GM18873 (cell line): ENCODE measurements at regions not wholly inside any gene's neighbourhood (a gene's known extent, or its start where the extent isn't known, plus 50 kb on each side); places are given as distances from the start of the nearest gene placed in this dataset.
"Not testable (repeated sequence)": the region's sequence is repeated elsewhere in the genome, so short reads cannot be mapped to it uniquely, and the experiment has no call there.

Source experiments
- ATAC-seq: cut with Tn5 transposase; IDR thresholded peaks from one replicate; pipeline ENCODE4 v1.9.1; 2021; ENCODE audit warnings: mild to moderate bottlenecking, moderate library complexity, moderate number of reproducible peaks; ENCODE audit not compliant: unreplicated experiment, low FRiP score

DNA sequence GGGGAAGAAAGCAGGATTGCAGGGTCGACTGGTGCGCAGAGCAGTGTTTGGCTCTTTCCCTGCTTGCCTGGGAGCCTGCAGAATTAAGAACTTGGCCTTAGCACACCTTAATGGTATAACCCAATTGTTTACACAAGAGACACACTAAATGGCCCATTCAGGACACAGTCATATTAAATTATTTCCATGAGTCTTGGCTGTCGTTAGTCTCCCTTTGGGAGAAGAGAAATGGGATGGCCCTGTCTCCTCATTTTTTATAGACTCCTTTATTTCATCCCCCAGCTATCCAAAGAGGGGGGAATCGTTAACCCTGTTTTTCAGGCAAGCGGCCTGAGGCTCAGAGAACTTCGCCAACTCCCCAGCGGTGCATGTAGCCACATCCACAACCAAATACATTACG lies 282.5 kb downstream of the SUCLA2 start:
- no peak for ATAC-seq

DNA sequence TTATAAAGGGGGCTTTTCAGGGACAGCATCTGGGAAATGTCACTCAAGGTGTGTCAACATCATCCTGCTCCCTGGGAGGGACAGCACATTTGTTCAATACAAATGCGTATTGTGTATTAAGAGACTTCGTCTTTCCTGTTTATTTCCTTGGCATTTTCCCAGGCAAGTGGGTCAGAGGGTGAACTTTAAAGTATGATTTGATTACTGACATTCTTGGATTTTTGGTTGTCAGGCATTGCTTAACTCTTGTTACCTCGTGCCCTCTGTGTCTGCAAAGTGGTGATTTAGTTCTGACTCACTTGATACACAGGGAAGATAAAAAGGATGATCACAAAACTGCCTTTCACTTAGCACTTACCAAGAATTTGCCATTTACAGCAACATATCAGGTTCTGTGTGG lies 292.7 kb downstream of the SUCLA2 start:
- no peak for ATAC-seq

DNA sequence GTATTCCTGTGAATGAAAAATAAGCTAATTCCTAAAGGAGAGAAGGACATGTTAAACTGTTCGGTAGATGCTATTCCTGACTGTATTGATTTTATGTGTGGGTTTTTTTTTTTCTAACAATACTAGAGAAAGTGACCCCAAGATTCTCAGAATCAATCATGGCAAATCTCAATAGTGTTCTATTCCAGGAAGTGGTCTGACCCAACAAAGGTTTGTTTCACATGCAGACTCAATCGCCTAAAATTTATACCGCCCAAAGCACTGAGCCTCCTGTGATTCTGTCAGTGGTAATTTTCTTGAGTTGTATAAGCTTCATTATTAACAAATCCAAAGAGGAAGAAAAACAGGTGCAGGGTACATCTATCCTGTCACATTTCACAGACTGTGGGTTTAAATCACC lies 293.7 kb downstream of the SUCLA2 start:
- ATAC-seq: no peak

GRCh38 chr13:47705185-47705584 lies 295.9 kb downstream of the SUCLA2 start:
- no peak for ATAC-seq

DNA sequence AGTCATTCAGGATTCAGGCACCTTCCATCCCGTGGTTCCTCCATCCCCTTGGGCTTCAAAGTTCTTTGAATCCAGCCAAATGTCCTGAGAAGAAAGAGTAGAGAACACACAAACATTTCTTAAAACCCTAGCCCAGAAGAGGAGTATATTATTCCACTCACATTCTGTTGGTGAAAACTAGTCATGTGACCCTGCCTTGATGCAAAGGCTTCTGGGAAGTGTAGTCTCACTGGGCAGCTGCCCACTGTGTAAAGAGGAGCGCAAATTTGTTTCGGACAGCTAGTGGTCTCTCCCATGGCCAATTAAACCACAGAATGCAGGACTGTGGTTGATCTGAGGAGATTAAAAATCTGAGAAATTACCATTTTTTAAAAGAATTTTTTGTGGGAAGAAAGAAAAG lies 304.4 kb downstream of the SUCLA2 start:
- no peak for ATAC-seq

DNA sequence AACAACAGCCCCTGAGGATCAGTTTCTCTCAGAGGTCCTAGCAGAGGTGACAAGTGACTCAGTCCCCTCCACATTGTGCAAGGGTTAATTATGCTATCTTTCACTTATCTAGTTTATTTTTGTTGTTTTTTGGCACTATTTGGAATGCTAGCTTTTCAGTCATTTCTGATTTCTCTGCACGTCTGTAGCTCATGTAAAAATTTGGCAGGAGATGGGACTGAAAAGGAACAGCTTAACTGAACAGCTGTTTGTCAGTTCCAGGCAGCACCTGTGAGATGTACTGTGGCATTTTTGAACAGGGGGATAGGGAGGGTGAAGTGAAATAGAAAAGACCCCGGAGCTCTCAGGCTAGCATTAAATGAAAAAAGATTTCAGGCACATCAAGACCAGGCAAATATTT lies 313.5 kb downstream of the SUCLA2 start:
- ATAC-seq: no peak

GRCh38 chr13:47685156-47685555 lies 315.9 kb downstream of the SUCLA2 start:
- ATAC-seq: not testable (repeated sequence)

DNA sequence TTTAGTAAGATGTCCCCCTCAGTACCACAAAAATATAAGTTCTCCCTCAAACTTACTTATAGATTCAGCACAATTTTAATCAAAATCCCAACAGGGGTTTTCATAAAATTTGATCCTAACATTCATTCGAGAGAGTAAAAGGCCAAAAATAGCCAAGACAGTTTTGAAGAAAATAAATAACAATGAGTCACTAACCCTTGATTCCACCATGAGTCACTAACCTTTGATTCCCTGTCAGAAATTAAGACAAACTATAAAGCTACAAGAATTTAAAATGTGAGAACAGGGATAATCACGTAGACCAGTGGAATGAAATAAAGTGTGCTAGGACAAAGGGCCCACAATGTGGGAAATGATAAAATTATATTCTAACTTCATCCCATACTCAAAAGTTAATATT lies 320.3 kb downstream of the SUCLA2 start:
- no peak for ATAC-seq

GRCh38 chr13:47679401-47679800 lies 321.7 kb downstream of the SUCLA2 start:
- no peak for ATAC-seq

GRCh38 chr13:47678201-47678968 lies 322.7 kb downstream of the SUCLA2 start:
- ATAC-seq: no peak

- ATAC-seq: no peak
Measured at GRCh38 chr13:47675871-47676270, 325.2 kb downstream of the SUCLA2 start.

GRCh38 chr13:47673009-47673850 lies 327.8 kb downstream of the SUCLA2 start:
- ATAC-seq: no peak

DNA sequence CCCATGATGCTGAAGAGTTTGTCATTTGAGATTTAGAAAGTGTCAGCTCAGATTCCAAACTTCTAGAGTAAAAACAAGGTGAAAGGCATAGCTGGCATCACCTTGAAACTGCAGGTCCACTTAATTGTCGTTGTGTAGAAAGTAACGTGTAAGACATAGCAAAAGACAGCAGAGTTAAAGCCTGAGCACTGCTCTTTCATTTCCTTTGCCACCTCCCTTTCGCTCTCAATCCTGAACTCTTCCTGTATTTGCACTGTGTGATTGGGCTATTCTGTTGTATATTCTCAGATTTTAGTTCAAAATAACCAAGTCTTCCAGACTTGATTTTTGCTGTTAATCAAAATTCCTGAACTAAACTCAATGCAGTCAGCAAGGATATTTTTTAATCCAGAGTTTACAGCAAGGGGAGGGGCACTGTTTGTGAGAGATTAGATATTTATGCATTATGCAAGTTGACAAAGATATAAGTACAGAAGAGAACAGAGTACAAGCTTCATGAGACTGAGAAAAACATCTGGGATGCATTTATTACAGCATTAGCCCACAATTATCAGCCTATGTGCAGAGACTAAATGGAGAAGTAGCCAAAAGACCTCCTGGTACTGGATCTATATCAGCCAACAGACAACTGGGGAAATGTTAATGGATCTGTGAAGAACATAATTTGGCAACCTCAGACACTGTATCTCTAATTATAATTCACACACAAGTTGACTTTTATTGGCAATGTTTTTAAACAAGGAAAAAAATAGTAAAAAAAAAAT lies 328.6 kb downstream of the SUCLA2 start:
- ATAC-seq: no peak

DNA sequence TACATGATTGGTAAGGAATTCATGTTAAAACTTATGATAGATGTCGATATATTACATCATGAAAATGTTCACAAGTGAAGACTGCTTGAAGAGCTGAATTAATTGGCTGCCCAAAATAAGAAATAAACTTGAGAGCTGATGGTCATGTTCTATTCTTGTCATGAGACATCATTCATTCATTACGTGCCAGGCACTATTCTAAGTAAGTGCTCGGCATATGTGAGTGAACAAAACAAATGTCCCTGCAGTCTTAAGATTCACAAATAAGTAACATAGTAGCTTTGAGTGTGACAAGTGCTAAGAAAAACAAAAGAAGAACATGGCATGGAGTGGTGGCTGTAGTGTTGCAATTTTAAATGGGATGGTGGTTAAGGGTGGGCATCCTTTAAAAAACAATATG lies 329.3 kb downstream of the SUCLA2 start:
- ATAC-seq: no peak

DNA sequence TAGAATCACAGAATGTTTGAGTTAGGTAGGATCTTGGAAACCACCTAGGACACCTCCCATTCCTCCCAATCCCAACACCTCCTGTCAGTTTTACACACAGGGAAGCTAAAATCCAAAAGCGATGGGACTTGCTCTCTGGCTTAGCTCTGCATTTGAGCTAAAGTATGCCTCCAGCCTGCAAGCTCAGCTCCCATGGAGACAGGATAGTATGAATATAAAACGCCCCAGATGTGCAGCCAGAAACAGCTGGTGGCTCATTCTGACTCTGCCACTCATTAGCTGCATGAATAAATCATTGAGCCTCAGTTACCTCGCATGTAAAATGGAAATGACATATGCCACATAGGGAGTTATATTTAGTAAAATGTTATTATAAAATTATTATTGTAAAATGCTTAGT lies 336.0 kb downstream of the SUCLA2 start:
- ATAC-seq: no peak

- ATAC-seq: no peak
Measured at GRCh38 chr13:47661076-47661475, 340.0 kb downstream of the SUCLA2 start.

GRCh38 chr13:47656651-47657050 lies 344.4 kb downstream of the SUCLA2 start:
- ATAC-seq: no peak

- no peak for ATAC-seq
Measured at GRCh38 chr13:47650209-47650608, 350.9 kb downstream of the SUCLA2 start.

DNA sequence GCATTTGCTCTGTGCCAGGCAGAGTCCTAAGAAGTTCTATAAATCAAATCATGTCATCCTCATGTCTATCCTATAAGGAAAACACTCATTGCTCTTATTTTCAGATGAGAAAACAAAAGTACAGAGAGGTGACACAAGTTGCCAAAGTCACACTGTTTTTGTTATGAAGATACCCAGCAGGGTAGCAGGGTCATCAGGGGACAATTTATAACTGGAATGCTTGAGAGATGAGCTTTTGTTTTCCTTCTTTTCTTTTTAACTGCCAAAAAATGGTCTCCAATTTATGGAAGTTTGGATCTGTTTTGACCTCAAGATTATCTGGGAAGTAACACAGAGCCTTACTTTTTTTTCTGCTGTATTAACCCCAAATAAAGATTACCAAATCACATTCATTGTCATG lies 354.1 kb downstream of the SUCLA2 start:
- no peak for ATAC-seq

DNA sequence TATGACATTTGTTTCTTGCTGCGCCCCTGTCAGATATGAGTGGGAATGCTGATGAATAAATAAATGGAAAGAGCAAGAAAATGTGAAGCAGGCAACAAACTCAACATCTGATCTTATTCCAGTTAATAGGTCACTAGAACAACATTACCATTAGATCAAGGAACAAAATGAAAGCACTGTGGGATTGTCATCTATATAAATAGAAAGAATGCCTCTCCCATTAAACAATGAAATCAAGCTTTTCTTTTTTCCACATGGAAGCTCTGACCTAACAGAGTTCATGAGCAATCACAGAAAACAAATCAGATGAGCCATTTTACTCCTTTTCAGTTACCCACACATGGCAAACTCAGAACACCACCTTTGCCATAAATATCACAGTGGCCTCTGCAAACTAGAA lies 354.8 kb downstream of the SUCLA2 start:
- no peak for ATAC-seq
